IPS-18c (cell line): ENCODE measurements at regions not wholly inside any gene's neighbourhood (a gene's known extent, or its start where the extent isn't known, plus 50 kb on each side); places are given as distances from the start of the nearest gene placed in this dataset.
"Not testable (repeated sequence)": the region's sequence is repeated elsewhere in the genome, so short reads cannot be mapped to it uniquely, and the experiment has no call there.

ENCODE experiments used
- H3K4me3 ChIP-seq: 2 replicates; pipeline ENCODE4 v1.7.0; 2013; ENCODE audit warnings: low read depth, mild to moderate bottlenecking, low read length, moderate library complexity; ENCODE audit not compliant: insufficient read depth
- H3K9me3 ChIP-seq: one replicate; pipeline ENCODE4 v1.6.1; 2013; ENCODE audit warnings: mild to moderate bottlenecking, low read length, moderate library complexity; ENCODE audit not compliant: control insufficient read depth, insufficient read depth

DNA sequence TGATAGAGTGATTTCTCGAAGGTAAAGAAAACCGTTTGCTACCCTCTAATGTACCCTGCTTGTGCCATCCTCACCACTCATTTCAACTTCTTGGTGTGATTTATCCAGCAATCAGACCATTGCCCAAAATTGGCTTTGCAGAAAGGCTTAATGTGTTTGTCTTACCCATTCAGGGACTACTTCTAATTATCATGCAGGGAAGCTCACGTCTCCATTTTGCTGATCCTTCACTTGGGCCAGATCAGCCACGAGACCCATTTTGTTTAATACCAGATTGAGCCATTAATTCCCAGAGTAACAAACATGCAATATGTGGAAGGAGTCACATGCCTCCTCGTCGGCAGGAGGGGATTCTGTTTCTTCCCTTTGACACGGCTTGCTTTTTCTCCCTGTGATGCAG, 51.1 kb upstream of the CRY1 start:
- Histone ChIP-seq H3K4me3 (no peak overlapping the region), H3K9me3 (no peaks in the 10 kb centered on the region)

DNA sequence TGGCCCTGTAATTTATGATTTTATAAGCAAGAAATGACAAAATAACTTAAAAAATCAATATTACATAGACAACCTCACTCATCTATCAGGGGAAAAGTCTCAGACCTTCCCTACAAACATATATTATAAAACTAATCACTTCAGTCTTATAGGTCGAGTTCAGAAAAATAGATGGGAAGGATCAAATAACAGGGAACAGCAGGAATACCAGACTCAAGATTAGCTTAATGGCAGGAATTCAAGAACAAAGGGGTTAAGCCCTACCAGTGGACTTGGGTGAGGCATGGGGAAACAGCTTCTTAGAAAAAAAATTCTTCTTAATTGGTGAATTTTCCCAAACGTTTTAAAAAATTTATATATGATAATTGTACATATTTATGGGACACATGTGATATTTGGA, 51.6 kb upstream of the CRY1 start:
- Histone ChIP-seq H3K4me3 (no peak overlapping the region), H3K9me3 (no peaks in the 10 kb centered on the region)

DNA sequence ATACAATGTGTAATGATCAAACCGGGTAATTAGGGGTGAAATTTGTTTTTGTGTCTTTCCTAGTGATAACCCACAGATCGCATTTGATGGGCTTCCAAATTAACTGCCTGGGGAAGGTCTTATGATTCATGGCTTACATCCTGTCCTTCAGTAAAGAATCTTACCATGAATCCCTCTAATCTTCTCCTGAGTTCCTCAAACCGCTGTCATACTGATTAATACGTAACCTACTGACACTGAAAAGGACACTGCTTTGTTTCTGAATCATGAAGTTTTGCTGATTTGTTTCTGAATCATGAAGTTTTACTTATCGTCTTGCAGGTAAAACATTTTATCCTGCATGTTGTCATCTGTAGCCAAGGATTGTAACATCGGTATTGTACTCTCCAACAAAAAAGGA, 52.0 kb upstream of the CRY1 start:
- no peaks in the 10 kb centered on the region for H3K9me3 ChIP-seq

DNA sequence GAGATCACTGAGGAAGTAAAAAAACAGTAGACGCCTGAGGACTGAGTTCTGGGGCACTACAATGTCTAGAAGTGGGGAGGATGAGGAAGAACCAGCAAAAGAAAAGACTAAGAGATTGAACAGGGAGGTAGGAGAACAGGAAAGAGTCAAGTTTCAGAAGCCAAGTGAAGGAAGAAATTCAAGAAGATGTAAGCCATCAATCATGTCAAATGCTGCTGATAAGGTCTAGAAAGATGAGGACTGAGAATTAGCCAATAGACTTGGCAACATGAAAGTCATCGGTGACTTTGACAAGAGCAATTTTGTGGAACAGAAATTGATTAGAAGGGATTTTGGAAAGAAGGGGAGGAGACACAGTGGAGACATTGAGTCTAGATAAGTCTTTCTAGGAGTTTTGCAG, 54.8 kb upstream of the CRY1 start:
- H3K9me3 ChIP-seq, result no peaks in the 10 kb centered on the region

More for the DNA sequence above, 52.0 kb upstream of the CRY1 start:
- H3K4me3 ChIP-seq, result no peak overlapping the region

DNA sequence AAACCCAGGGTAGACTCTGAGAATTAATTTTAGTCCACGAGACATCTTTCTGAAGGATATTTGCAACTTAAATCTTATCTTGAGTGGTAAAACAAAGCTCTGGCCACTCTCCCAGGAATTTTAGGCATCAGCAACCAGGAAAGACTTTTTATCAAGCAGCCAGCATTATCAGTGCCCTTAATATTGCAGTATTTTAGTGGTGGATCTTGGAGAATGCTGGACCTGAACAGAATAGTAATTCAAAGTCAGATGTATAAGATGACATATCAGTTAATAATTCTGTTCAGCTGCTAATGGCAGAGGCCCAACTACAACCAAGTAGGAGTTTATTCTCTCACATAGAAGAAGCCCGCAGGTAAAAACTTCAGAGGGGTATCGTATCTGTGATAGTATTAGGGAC, 59.0 kb upstream of the CRY1 start:
- H3K4me3 ChIP-seq, result no peak overlapping the region
- no peaks in the 10 kb centered on the region for H3K9me3 ChIP-seq

More for the DNA sequence above, 54.8 kb upstream of the CRY1 start:
- H3K4me3 ChIP-seq, result no peak overlapping the region

DNA sequence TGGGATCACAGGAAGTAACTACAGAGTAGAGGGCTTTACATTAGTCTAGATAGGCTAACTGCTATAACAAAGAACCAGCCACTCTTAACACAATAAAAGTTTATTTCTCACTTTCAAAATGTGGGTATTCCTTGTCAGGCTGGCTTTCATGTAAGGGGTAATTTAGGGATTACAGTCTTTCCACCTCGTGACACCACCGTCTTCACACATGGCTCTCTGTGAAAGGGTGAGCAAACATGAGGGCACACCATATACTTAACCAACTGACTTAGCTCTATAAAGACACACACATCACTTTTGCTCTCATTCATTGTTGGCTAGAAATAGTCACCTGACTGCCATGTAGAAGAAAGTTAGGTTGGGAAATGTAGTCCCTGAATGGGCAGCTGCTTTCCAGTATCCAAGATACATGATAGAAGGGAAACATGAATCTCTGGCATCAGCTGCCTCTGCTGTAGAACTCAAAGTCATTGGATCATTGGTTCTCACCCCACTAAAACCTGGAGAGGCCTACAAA, 66.1 kb upstream of the CRY1 start:
- Histone ChIP-seq H3K9me3 (no peaks in the 10 kb centered on the region), H3K4me3 (no peak overlapping the region)

DNA sequence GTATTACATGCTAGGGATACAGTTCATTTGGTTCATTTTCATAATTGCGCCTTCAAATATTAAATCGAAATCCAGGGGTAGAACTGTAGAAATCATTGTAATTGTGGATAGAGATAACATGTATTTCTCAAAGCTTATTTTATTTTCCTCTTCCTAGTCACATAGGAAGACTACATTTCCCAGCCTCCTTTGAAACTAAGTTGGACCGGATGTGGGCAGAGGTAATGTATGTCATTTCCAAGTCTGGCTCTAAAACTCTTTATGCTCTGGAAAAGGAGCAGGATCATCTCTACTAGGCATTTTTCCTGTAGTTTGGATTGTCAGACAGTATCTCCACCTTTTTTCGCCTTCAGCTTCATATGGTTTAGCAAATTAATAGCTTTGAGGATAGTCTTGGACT, 70.1 kb upstream of the CRY1 start:
- Histone ChIP-seq H3K4me3 (no peak overlapping the region), H3K9me3 (no peaks in the 10 kb centered on the region)

DNA sequence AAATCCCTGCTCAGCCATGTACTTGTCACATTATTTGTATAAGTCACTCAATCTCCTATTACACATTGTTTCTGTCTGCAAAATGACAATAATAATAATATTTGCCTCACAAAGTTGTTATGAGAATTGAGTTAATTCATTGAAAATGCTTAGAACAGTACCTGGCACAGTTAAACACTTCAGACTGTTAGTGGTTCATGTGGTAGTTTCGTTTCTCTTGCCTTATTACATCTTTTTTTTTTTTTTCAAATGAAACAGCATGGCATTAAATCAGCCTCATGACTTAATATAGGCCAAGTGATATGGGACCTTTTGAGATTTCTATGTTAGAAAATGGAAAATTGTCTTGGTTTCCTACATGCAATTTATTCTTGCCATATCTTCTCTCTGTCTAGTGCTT, 71.0 kb upstream of the CRY1 start:
- Histone ChIP-seq H3K9me3 (no peaks in the 10 kb centered on the region), H3K4me3 (no peak overlapping the region)

DNA sequence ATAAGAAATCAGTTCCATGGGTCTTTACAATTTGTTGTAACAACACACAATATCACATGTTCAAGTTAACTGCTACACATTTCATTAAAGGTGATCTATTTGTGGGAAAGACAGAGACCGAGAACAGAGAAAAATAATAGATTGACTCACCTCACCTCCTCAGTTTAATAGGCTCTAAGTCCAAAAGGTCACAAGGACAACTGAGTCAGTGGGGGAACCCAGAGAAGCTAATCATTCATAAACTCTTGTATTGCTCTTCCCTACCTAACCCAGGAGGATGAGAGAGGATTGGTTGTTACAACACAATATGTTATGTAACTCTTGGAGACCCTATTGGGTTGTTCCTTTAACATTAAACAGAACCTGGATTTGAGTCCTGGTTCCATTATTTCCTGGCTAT, 72.2 kb upstream of the CRY1 start:
- H3K9me3 ChIP-seq, result no peaks in the 10 kb centered on the region
- no peak overlapping the region for H3K4me3 ChIP-seq

DNA sequence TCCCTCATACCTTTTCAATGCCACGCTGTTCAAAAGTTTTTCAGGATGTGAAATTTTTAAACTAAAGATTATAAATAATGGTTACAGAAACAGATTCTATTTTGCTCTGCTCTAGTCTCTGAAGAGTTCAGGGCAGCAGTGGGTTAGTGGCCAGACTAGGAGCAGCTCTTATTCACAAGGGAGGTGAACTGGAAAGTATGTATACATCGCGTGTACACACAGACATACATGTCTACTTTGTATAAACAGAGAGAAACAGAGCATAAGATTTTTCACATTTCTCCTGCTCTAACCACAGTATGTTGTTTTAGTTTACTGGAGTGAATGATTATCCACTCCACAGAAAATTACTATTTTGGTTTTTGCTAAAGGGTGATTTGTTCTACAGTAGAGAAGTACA, 74.4 kb upstream of the CRY1 start:
- no peaks in the 10 kb centered on the region for H3K9me3 ChIP-seq
- no peak overlapping the region for H3K4me3 ChIP-seq

DNA sequence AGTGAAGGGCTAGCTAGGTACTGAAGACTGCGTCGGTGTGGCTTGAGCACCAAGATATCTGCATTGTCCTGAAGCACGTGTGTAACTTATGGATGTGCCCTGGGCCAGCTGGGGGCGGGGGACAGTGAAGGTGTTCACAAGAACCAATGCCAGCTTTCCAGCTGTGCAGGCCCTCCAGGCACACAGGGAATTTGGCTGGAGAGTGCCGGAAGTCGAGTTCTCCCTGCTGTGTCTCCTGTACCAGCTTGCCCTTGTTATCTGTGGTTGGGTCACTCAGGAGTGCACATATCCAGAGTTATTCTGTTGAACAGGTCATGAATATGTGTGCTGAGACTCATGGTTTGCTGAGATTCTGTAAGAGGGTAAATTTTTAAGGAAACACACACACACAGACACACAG, 75.9 kb upstream of the CRY1 start:
- no peaks in the 10 kb centered on the region for H3K9me3 ChIP-seq
- H3K4me3 ChIP-seq, result no peak overlapping the region

DNA sequence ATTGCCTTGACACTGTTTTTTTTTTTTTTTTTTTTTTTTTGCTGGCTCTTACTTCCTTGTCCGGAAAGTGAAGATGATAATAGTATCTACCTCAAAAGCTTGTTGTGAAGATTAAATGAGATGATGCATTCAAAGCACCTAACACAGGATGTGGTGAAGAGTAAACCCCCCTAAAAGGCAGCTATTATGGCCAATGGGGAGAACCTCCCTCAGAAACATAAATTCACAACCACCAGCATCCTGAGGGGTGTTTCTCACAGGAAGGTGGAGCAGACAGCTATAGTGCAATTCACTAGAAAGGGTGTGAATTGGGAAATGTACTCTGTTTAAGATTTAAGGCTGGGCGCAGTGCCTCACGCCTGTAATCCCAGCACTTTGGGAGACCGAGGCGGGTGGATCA, 85.4 kb upstream of the CRY1 start:
- H3K9me3 ChIP-seq, result peaks cover 2% of the 10 kb centered on the region
- H3K4me3 ChIP-seq, result no peak overlapping the region

DNA sequence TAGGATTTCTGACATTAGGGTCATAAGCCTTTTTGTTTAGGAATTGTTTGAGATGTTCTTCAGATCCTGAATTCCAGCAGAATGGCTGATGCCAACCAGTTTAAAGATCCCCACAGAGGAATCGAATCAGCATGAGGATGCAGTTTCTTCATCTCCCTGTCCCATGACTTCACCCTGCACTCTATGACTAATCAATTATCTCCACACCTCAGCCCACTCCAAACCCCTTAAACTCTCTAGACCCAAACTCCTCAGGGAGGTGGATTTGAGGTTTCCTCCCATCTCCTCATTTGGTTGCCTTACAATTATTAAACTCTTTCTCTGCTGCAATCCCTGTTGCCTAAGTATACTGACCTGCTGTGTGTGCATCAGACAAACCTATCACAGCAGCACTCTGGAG, 86.5 kb upstream of the CRY1 start:
- Histone ChIP-seq H3K4me3 (no peak overlapping the region), H3K9me3 (peaks cover 2% of the 10 kb centered on the region)

DNA sequence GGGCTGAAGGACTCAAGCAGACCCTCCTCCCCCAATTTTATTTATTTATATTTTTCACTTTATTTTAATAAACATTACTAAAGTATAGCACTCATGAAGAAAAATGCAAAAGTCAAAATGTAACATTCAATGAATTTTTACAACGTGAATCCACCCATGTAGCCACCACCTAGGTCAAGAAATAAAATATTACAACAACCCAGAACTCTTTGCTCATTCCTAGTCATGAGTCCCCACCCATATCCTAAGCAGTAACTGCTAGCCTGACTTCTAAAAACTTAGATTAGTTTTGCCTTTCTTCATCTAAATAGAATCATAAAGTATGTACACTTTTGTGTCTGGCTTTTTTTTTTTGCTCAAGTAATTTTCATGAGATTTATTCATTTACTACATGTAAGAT, 86.9 kb upstream of the CRY1 start:
- no peak overlapping the region for H3K4me3 ChIP-seq
- peaks cover 2% of the 10 kb centered on the region for H3K9me3 ChIP-seq

DNA sequence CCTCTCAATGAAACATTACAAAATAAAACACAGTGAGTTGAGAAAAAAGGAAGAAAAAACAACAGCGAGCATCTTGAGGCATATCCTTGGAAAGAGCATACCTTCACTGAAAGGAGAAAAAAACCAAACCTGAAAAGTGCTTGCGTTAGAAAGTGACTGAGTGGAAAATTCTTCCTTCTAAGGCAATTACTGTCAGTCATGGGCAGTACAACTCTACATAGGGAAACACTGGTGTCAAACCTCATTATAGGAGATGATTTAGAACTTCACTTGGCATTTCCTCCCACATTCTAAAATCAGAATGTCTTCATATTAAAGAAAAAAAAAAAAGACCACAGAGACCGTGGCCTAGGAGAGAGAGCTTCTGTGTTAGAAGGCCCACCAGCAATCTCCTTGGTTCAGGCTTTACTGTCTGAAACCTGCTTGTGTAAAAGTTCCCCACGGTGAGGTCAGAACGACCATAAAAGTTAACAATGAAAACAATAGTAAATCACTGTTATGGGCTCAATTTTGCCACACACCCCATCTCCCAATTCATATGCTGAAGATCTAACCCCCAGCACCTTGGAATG, 91.1 kb upstream of the CRY1 start:
- H3K9me3 ChIP-seq, result peaks cover 1% of the 10 kb centered on the region
- no peak overlapping the region for H3K4me3 ChIP-seq

DNA sequence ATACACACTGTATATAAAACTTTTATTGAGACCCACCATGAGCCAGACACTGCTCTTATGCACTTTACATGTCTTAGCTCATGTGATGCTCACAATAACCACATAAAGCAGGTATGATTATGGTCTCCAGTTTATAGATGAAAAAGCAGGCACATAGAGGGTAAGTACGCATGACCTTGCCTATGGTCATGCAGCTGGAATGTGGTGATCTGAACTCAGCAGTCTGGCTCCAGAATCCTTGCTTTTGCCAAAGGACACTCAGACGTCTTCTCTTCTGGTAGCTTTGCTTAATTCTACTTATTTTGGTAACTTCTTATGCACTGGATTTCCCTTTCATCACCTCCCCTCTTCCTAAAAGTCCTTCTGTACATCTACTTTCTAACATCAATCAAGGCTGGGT, 103.3 kb upstream of the CRY1 start:
- H3K9me3 ChIP-seq, result no peaks in the 10 kb centered on the region
- no peak overlapping the region for H3K4me3 ChIP-seq

DNA sequence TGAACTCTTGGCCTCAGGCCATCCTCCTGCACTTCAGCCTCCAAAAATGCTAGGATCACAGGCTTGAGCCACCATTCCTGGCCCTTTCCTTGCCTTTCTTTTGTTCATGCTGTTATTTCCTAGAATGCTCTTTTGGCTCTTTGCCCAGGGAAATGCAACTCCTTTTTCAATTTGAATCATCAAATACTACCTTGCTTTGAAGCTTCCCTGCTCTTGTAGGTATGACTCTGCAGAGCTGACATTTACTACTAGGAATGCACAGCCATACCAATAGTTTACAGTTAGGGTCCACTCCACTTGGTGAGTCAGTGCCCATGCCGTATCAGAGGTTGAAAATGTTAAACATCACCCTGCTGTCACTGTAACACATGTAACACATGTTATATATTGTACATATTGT, 107.0 kb upstream of the CRY1 start:
- Histone ChIP-seq H3K9me3 (no peaks in the 10 kb centered on the region), H3K4me3 (no peak overlapping the region)

DNA sequence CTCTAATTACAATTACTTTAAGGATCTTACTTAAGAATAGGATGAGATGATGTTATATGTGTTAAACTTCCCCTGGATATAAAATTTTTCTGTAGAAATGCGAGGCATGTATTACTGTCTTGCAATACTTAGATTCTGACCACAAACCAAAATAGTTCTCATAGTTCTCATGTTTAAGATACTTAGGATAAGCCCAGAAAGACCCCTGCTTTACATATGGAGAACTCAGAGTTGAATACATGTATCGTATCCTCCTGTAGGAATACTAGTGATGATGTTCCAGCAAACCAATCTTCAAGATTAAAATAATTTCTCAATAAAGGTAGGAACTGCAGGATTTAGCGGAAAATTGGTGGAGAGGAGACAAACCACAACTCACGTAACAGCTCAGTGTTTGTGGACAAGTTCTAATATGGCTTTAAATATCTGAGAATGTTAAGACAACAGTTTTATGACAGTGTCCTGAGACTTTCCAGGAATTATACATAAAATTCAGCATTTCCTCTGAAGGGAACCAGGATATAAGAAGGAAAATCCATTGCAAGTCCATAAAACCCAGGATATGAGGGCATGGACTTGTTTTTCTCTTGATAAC, 114.7 kb upstream of the CRY1 start:
- no peak overlapping the region for H3K4me3 ChIP-seq
- H3K9me3 ChIP-seq, result no peaks in the 10 kb centered on the region

DNA sequence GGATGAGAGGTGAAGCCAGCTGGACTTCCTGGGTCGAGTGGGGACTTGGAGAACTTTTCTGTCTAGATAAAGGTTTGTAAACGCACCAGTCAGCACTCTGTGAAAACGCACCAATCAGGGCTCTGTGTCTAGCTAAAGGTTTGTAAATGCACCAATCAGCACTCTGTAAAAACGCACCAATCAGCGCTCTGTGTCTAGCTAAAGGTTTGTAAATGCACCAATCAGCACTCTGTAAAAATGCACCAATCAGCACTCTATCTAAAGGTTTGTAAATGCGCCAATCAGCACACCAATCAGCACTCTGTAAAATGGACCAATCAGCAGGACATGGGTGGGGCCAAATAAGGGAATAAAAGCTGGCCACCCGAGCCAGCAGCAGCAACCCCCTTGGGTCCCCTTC, 116.4 kb upstream of the CRY1 start:
- not testable (repeated sequence) for H3K4me3 ChIP-seq, H3K9me3 ChIP-seq
